NB4 (cell line): ENCODE measurements at regions not wholly inside any gene's neighbourhood (a gene's known extent, or its start where the extent isn't known, plus 50 kb on each side); places are given as distances from the start of the nearest gene placed in this dataset.

Experiments used
- DNase-seq: peaks from one replicate; pipeline ENCODE4 v3.0.0; 2010; ENCODE audit warnings: low read depth
- H3K4me3 ChIP-seq: one replicate; pipeline ENCODE4 v1.5.1; 2011; ENCODE audit warnings: mild to moderate bottlenecking, low read depth, low read length, moderate library complexity
- CTCF ChIP-seq: IDR thresholded peaks from one replicate; pipeline ENCODE4 v1.5.1; 2012; ENCODE audit warnings: low read depth, low read length
- MAX ChIP-seq: IDR thresholded peaks from 2 replicates; pipeline ENCODE4 v1.6.1; 2011; ENCODE audit warnings: low read depth, low read length
- MYC ChIP-seq: IDR thresholded peaks from 2 replicates; pipeline ENCODE4 v1.6.1; 2011; ENCODE audit warnings: low read depth, low read length
- POLR2A ChIP-seq: IDR thresholded peaks from 2 replicates; pipeline ENCODE4 v1.6.1; 2011; ENCODE audit warnings: mild to moderate bottlenecking; ENCODE audit not compliant: insufficient read length; ENCODE audit errors: extremely low read depth

DNA sequence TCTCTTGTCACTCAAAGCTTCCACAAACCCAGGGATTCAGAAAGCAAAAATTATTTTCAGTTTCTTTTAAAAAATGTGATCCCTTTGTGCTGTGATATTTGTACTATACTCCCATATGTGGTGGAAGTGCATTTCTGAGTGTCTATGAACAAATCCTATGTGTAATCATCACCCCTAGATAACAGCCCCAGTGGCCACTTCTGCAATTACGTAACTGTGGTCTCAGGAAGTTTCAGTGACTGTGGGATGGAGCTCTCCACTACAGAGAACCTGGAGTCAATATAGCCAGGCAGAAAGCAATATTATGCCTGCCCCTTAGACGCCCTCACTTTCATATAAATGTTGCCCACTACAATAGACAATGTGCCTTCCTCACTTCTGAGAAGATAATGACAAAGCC lies 1101.7 kb upstream of the GHITM start:
- peak; percentile 25 for DNase-seq
- H3K4me3 ChIP-seq: no peak overlapping the region
- TF ChIP-seq POLR2A (no peak), MAX (no peak), CTCF (no peak), MYC (no peak)

- no peak for DNase-seq
- no peak overlapping the region for H3K4me3 ChIP-seq
- TF ChIP-seq CTCF (no peak), MAX (no peak), POLR2A (no peak), MYC (no peak)
These were observed 1100.7 kb upstream of the GHITM start for GRCh38 chr10:83038631-83039030.

DNA sequence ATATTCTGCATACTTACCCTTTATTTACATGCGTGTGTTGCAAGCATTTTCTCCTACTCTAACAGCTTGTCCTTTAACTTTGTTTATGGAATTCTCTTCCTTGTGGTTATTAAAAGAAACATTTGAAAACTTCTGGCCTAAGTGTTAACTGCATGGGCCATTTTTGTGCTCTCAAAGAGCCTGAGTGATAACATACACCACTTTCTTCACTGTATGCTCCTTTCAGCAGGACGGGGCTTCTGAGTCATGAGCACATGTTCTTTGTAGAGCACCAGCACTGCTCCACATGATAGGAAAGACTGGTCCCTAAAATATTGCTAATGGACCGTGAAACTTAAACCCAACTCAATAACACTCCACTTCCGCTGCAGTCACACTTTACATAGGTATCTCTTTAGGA lies 1093.6 kb upstream of the GHITM start:
- H3K4me3 ChIP-seq: no peak overlapping the region
- DNase-seq: no peak
- TF ChIP-seq CTCF (no peak), POLR2A (no peak), MYC (no peak), MAX (no peak)

DNA sequence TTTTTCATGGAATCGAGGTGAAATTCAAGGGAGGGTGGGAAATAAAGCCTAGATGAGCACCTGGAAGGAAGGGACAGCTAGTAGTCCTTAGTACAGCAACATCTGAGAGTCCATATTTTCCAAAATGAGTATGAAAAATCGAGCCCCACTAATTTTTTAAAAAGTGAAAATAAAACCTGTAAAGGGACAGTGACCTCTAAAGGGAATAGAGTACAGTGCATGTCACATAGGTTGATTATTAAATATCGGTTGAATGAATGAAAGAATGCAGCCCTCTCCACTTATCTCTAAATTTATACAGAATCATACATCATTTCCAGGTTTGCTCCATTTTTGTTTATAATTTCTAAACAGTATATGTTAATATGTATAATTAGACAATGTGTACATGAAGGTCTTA lies 1088.5 kb upstream of the GHITM start:
- TF ChIP-seq POLR2A (no peak), MAX (no peak), CTCF (no peak), MYC (no peak)
- no peak for DNase-seq
- no peak overlapping the region for H3K4me3 ChIP-seq

DNA sequence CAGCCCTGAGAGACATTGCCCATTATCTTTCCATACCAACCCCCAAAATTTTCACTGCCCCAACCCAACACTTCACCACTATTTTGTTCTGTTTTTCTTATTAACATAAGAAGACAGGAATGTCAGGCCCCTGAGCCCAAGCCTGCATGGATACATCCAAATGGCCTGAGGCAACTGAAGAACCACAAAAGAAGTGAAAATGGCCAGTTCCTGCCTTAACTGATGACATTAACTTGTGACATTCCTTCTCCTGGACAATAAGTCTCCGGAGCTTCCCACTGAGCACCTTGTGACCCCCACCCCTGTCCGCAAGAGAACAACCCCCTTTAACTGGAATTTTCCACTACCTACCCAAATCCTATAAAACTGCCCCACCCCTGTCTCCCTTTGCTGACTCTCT lies 1076.4 kb upstream of the GHITM start:
- no peak overlapping the region for H3K4me3 ChIP-seq
- no peak for DNase-seq
- TF ChIP-seq MAX (no peak), POLR2A (no peak), MYC (no peak), CTCF (no peak)

- TF ChIP-seq MYC (no peak), MAX (no peak), POLR2A (no peak), CTCF (no peak)
- no peak for DNase-seq
- no peak overlapping the region for H3K4me3 ChIP-seq
These were observed 1065.8 kb upstream of the GHITM start for GRCh38 chr10:83073472-83073871.
